ENCODE measurements at regions not wholly inside any gene's neighbourhood (a gene's known extent, or its start where the extent isn't known, plus 50 kb on each side); places are given as distances from the start of the nearest gene placed in this dataset.
A peak's percentile ranks its signal among the peaks of the same experiment; 100 is the strongest.
"Not testable (repeated sequence)": the region's sequence is repeated elsewhere in the genome, so short reads cannot be mapped to it uniquely, and the experiment has no call there.

DNA sequence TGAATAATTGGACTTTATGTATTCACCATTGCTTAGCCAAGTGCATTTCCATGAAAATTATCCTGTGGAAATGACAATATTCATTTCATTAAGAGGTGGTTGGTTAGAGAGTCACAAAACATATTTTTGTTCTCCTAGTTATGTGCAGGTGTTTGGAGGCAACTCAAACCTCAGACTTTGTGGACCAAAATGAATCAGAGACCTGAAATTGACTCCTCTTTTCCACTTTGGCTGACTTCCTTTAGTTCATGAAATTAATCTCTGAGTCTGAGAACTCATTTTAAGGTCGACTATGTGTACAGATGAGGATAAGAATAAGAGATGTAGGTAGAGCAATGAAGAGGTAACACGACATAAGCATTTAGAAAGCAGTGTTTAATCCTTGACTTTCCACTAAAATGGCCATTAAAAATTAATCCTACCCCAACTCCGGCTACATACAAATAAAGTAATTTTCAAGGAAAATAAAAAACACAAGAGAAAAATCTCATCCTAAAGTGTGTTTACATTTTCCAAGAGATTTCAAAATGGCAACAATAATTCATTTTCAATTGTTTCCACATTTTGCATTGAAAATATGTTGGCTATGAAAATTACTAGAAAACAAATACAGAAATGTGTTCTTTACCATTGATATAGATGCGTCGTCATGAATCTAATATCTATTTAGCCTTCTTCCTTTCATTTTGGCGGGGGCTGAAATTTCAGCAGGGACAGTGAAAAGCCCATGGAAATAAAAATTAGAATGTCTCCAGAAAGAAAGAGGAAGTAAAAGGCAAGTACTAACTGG is 185.4 kb upstream of the CSNK1A1L start:
- no peaks in the 10 kb centered on the region for H3K79me2 ChIP-seq (ENCODE audit: control insufficient read depth, insufficient read depth, low read length)
- no peaks in the 10 kb centered on the region for H3K9me3 ChIP-seq (ENCODE audit: control insufficient read depth, insufficient read depth, low read depth, low read length)
- H3K4me1 ChIP-seq (ENCODE audit: control insufficient read depth, extremely low read depth, insufficient read depth, low read length) = no peaks in the 10 kb centered on the region
- no peaks in the 10 kb centered on the region for H3K36me3 ChIP-seq (ENCODE audit: control insufficient read depth, insufficient read depth, low read length)
- no peak overlapping the region for H3K27ac ChIP-seq (ENCODE audit: insufficient read depth, low read length)
- H3K4me3 ChIP-seq (replicated peaks in 1 of 4; ENCODE audit: control extremely low read depth in 1 of 4, insufficient read depth in 1 of 4, low read depth in 3 of 4, low read length in 4 of 4) = no peak overlapping the region
- no peaks in the 10 kb centered on the region for H4K20me1 ChIP-seq (ENCODE audit: control insufficient read depth, extremely low read depth, insufficient read depth, low read length)
- no peak overlapping the region for H3K9ac ChIP-seq (ENCODE audit: insufficient read depth, low read length)
- DNase-seq (ENCODE audit: low read depth in 2 of 2) = peak in 1 of 2 donors; percentile 74
- H3K27me3 ChIP-seq (ENCODE audit: control insufficient read depth, insufficient read depth, low read length) = no peaks in the 10 kb centered on the region
- H3K4me2 ChIP-seq (ENCODE audit: extremely low read depth, insufficient read depth, low read length) = no peak overlapping the region
- no peak for TF ChIP-seq EZH2 (IDR thresholded peaks at IDR 0.05; ENCODE audit: low read length, missing control alignments)
- TF ChIP-seq, protein P1, sequence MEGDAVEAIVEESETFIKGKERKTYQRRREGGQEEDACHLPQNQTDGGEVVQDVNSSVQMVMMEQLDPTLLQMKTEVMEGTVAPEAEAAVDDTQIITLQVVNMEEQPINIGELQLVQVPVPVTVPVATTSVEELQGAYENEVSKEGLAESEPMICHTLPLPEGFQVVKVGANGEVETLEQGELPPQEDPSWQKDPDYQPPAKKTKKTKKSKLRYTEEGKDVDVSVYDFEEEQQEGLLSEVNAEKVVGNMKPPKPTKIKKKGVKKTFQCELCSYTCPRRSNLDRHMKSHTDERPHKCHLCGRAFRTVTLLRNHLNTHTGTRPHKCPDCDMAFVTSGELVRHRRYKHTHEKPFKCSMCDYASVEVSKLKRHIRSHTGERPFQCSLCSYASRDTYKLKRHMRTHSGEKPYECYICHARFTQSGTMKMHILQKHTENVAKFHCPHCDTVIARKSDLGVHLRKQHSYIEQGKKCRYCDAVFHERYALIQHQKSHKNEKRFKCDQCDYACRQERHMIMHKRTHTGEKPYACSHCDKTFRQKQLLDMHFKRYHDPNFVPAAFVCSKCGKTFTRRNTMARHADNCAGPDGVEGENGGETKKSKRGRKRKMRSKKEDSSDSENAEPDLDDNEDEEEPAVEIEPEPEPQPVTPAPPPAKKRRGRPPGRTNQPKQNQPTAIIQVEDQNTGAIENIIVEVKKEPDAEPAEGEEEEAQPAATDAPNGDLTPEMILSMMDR (conservative IDR thresholded peaks at IDR 0.05 in 1 of 2, IDR thresholded peaks at IDR 0.05 in 1 of 2; ENCODE audit: low read depth in 1 of 2, low read length in 2 of 2) = no peak
- H2AFZ ChIP-seq (ENCODE audit: low read length) = no peak overlapping the region

DNA sequence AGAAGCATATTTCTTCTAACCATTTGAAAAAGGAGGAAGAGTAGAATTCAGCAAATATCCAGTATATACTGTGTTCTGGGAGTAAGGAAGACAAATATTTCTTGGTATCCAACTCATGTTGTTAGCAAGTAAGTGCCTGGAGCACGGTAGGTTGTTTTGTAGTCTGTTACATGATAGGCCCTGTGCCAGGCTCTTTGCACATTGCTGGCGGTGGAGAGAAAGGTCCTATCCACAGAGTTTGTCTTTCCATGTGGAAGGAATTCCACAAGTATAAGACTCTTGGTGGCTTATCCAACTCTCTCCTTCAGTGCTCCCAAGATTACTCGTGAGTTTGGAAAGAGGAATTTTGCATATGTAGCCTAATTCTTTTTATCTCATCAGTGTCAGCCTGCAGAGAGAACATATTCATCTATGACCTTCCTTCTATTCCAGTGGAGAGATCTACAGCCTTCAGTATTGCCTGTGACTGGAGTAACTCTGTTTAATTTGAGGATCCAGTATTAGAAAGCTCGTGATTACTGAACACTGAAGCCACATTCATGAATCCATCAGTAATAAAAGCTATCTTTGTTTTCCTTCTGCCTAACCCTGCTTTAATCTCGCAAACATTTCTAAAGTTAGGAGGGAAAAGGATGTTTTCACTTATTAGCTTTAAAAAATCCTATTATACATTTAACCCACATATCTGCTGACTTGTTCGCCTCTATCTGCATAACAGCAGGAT is 183.9 kb upstream of the CSNK1A1L start:
- no peaks in the 10 kb centered on the region for H4K20me1 ChIP-seq (ENCODE audit: control insufficient read depth, extremely low read depth, insufficient read depth, low read length)
- TF ChIP-seq, protein P1 (conservative IDR thresholded peaks at IDR 0.05 in 1 of 2, IDR thresholded peaks at IDR 0.05 in 1 of 2; ENCODE audit: low read depth in 1 of 2, low read length in 2 of 2) = no peak
- TF ChIP-seq EZH2 (IDR thresholded peaks at IDR 0.05; ENCODE audit: low read length, missing control alignments) = no peak
- H3K79me2 ChIP-seq (ENCODE audit: control insufficient read depth, insufficient read depth, low read length) = no peaks in the 10 kb centered on the region
- H3K4me2 ChIP-seq (ENCODE audit: extremely low read depth, insufficient read depth, low read length) = no peak overlapping the region
- no peaks in the 10 kb centered on the region for H3K9me3 ChIP-seq (ENCODE audit: control insufficient read depth, insufficient read depth, low read depth, low read length)
- H3K4me3 ChIP-seq (replicated peaks in 1 of 4; ENCODE audit: control extremely low read depth in 1 of 4, insufficient read depth in 1 of 4, low read depth in 3 of 4, low read length in 4 of 4) = no peak overlapping the region
- no peaks in the 10 kb centered on the region for H3K27me3 ChIP-seq (ENCODE audit: control insufficient read depth, insufficient read depth, low read length)
- no peak overlapping the region for H3K27ac ChIP-seq (ENCODE audit: insufficient read depth, low read length)
- no peak for DNase-seq (ENCODE audit: low read depth in 2 of 2)
- H3K4me1 ChIP-seq (ENCODE audit: control insufficient read depth, extremely low read depth, insufficient read depth, low read length) = no peaks in the 10 kb centered on the region
- no peak overlapping the region for H3K9ac ChIP-seq (ENCODE audit: insufficient read depth, low read length)
- H3K36me3 ChIP-seq (ENCODE audit: control insufficient read depth, insufficient read depth, low read length) = no peaks in the 10 kb centered on the region
- no peak overlapping the region for H2AFZ ChIP-seq (ENCODE audit: low read length)

DNA sequence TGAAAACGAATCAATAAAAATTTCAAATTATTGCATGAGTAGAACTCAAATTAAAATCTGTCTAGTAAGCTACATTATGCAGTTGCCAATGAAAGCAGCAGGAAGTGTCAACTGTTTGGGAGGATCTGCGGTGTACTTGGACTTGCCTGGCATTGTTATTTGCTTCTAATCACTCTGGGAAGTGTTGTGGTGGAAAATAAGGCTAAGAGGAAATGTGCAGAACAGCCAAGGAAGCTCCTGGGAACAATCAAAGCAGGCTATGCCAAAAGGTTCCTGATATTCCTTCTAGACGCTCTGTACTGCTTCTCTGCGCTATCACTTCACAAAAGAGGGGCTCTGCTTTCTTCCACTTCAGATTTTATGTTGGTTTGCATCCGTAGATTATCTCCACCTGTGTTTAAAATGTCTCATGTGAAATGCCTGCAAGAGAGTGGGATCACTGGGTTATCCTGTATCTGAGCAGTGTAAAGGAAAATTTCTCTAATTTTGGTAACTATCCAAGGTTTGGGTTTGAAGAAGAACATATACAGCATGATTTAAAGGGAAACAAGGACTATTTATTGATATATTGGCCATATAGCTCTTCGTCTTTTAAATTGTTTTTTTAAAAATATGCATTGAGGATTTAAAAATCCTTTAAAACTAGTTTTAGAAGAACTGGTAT is 182.7 kb upstream of the CSNK1A1L start:
- TF ChIP-seq, protein P1 (conservative IDR thresholded peaks at IDR 0.05 in 1 of 2, IDR thresholded peaks at IDR 0.05 in 1 of 2; ENCODE audit: low read depth in 1 of 2, low read length in 2 of 2) = no peak
- TF ChIP-seq EZH2 (IDR thresholded peaks at IDR 0.05; ENCODE audit: low read length, missing control alignments) = no peak
- H3K9me3 ChIP-seq (ENCODE audit: control insufficient read depth, insufficient read depth, low read depth, low read length) = no peaks in the 10 kb centered on the region
- no peak overlapping the region for H3K4me3 ChIP-seq (replicated peaks in 1 of 4; ENCODE audit: control extremely low read depth in 1 of 4, insufficient read depth in 1 of 4, low read depth in 3 of 4, low read length in 4 of 4)
- H3K27me3 ChIP-seq (ENCODE audit: control insufficient read depth, insufficient read depth, low read length) = no peaks in the 10 kb centered on the region
- H2AFZ ChIP-seq (ENCODE audit: low read length) = peak overlapping the region; percentile 46
- H3K36me3 ChIP-seq (ENCODE audit: control insufficient read depth, insufficient read depth, low read length) = no peaks in the 10 kb centered on the region
- no peaks in the 10 kb centered on the region for H4K20me1 ChIP-seq (ENCODE audit: control insufficient read depth, extremely low read depth, insufficient read depth, low read length)
- no peaks in the 10 kb centered on the region for H3K79me2 ChIP-seq (ENCODE audit: control insufficient read depth, insufficient read depth, low read length)
- no peak overlapping the region for H3K27ac ChIP-seq (ENCODE audit: insufficient read depth, low read length)
- H3K4me2 ChIP-seq (ENCODE audit: extremely low read depth, insufficient read depth, low read length) = no peak overlapping the region
- no peaks in the 10 kb centered on the region for H3K4me1 ChIP-seq (ENCODE audit: control insufficient read depth, extremely low read depth, insufficient read depth, low read length)
- no peak overlapping the region for H3K9ac ChIP-seq (ENCODE audit: insufficient read depth, low read length)
- no peak for DNase-seq (ENCODE audit: low read depth in 2 of 2)

DNA sequence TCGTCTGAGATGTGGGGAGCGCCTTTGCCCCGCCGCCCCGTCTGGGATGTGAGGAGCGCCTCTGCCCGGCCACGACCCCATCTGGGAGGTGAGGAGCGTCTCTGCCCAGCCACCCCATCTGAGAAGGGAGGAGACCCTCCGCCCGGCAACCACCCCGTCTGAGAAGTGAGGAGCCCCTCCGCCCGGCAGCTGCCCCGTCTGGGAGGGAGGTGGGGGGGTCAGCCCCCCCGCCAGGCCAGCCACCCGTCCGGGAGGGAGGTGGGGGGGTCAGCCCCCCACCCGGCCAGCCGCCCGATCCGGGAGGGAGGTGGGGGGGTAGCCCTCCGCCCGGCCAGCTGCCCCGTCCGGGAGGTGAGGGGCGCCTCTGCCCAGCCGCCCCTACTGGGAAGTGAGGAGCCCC is 174.8 kb upstream of the CSNK1A1L start:
- H3K4me2 ChIP-seq (ENCODE audit: extremely low read depth, insufficient read depth, low read length); H3K36me3 ChIP-seq (ENCODE audit: control insufficient read depth, insufficient read depth, low read length); H3K9me3 ChIP-seq (ENCODE audit: control insufficient read depth, insufficient read depth, low read depth, low read length); H2AFZ ChIP-seq (ENCODE audit: low read length); H3K9ac ChIP-seq (ENCODE audit: insufficient read depth, low read length); DNase-seq (ENCODE audit: low read depth in 2 of 2); H3K79me2 ChIP-seq (ENCODE audit: control insufficient read depth, insufficient read depth, low read length); H3K27me3 ChIP-seq (ENCODE audit: control insufficient read depth, insufficient read depth, low read length); H4K20me1 ChIP-seq (ENCODE audit: control insufficient read depth, extremely low read depth, insufficient read depth, low read length); H3K4me1 ChIP-seq (ENCODE audit: control insufficient read depth, extremely low read depth, insufficient read depth, low read length); H3K27ac ChIP-seq (ENCODE audit: insufficient read depth, low read length); H3K4me3 ChIP-seq (replicated peaks in 1 of 4; ENCODE audit: control extremely low read depth in 1 of 4, insufficient read depth in 1 of 4, low read depth in 3 of 4, low read length in 4 of 4): not testable (repeated sequence)

Measured in fibroblast of lung (primary cell).